Astrocyte of the spinal cord (primary cell): ENCODE measurements at regions not wholly inside any gene's neighbourhood (a gene's known extent, or its start where the extent isn't known, plus 50 kb on each side); places are given as distances from the start of the nearest gene placed in this dataset.

Experiments
- DNase-seq: peaks from one replicate; pipeline ENCODE4 v3.0.0; 2011; ENCODE audit warnings: low read depth, low spot score
- H3K4me3 ChIP-seq: 2 replicates; pipeline ENCODE4 v1.5.1; 2011; ENCODE audit warnings: low read depth, mild to moderate bottlenecking, low read length, moderate library complexity
- in situ Hi-C: cut with HindIII; loops from 2 replicates; pipeline ENCODE4 v1.10.0; 2017; ENCODE audit warnings: low sequenced_read_pairs
- TF ChIP-seq, protein P1 (sequence below): IDR thresholded peaks from 2 replicates; pipeline ENCODE4 v1.5.1; 2012; ENCODE audit warnings: low read depth, mild to moderate bottlenecking, low read length, inconsistent platforms

DNA sequence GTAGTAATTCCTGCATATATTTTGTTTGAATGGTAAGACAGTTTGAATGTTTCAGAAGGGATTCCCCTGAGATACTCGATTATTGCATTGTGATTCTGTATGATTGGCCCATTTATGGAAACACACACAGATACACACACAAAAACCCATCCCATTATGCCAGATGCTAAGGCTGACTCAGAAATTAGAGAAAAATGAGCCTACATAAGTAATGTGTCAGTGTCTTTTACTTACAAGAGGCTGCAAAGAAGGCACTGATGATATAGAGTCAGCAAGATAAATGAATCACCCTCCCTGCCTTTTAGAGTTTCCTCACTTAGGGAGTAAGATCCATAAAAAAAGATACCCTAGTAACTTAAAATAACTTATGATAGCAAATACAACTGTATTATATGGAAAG, 1481.1 kb upstream of the ACVR2A start:
- no peak for DNase-seq
- in situ Hi-C loops, result no loop called here
- TF ChIP-seq, protein P1, sequence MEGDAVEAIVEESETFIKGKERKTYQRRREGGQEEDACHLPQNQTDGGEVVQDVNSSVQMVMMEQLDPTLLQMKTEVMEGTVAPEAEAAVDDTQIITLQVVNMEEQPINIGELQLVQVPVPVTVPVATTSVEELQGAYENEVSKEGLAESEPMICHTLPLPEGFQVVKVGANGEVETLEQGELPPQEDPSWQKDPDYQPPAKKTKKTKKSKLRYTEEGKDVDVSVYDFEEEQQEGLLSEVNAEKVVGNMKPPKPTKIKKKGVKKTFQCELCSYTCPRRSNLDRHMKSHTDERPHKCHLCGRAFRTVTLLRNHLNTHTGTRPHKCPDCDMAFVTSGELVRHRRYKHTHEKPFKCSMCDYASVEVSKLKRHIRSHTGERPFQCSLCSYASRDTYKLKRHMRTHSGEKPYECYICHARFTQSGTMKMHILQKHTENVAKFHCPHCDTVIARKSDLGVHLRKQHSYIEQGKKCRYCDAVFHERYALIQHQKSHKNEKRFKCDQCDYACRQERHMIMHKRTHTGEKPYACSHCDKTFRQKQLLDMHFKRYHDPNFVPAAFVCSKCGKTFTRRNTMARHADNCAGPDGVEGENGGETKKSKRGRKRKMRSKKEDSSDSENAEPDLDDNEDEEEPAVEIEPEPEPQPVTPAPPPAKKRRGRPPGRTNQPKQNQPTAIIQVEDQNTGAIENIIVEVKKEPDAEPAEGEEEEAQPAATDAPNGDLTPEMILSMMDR, result no peak
- no peak overlapping the region for H3K4me3 ChIP-seq

DNA sequence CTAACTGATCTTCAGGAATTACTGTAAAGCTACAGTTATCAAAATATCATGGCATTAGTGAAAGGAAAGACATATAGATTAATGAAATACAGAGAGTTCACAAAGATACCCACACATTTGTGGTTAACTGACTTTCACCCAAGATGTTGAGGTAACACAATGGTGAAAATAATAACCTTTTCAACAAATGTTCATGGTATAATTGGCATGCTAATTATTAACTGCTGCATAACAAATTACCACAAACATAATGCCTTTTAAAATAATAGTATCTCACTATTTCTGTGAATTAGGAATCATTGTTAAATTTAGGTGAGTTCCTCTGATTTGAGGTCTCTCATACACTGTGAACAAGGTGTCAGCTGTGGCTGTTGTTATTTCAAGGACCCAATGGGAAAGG, 1493.1 kb upstream of the ACVR2A start:
- DNase-seq, result no peak
- in situ Hi-C loops, result no loop called here
- TF ChIP-seq, protein P1, result no peak
- H3K4me3 ChIP-seq, result no peak overlapping the region

DNA sequence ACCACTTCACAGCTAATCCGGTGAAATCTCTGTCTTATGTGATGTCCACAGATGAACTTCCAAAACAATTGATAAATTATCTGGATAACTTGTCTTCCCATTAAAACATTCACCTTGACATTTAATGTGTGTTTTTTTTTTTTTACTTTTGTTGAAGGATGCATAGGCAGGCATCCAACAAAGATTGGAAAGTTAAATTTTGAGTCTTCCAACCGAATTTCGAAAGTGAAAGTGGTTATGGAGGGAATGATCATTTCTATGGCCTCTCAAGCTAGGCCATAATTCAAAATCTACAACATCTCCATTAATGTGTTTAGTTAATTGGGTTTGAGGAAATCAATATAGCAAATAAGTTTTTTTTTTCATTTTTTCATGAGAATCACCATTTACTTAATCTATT, 1495.5 kb upstream of the ACVR2A start:
- DNase-seq, result no peak
- TF ChIP-seq, protein P1, result no peak
- H3K4me3 ChIP-seq, result no peak overlapping the region
- in situ Hi-C loops, result no loop called here

DNA sequence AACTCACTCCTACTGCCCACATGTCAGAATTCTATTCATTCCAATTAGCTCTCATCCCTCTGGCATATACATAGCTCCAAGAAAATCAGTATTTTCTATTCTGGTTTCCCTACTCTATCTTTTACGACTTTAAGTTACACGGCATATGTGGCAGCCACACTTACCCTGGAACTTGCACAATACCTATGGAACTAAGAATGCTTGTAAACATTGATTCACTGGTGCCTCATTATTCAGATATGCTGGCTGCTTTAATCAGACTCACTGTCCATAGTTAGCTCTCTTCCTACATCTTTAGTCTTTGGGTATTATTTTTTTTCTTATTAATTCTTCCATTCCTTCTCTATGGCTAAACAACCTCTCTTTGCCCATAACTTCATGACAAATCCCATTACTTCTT, 1519.9 kb upstream of the ACVR2A start:
- TF ChIP-seq, protein P1, result no peak
- DNase-seq, result no peak
- in situ Hi-C loops, result no loop called here

DNA sequence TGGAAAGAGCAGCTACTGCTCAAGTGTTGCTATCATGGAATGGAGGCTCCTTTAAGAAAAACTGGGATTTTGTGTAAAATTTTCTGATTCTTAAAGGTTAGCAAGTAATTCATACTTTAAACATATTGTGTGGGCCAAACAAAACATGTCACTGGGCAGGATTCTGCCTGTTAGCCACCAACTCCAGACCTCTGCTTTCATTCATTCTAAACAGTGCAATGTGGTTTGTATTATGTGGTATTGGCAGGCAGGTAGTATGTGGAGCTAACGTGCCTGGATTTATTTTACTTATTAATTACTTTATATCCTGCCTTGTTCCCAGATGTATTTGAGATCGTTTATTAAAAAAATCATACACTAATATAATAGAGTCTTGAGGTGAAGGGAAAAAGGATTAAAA, 1521.3 kb upstream of the ACVR2A start:
- DNase-seq, result peak; percentile 53
- in situ Hi-C loops, result no loop called here
- TF ChIP-seq, protein P1, result no peak
- H3K4me3 ChIP-seq, result no peak overlapping the region

More for the DNA sequence above, 1519.9 kb upstream of the ACVR2A start:
- no peak overlapping the region for H3K4me3 ChIP-seq

DNA sequence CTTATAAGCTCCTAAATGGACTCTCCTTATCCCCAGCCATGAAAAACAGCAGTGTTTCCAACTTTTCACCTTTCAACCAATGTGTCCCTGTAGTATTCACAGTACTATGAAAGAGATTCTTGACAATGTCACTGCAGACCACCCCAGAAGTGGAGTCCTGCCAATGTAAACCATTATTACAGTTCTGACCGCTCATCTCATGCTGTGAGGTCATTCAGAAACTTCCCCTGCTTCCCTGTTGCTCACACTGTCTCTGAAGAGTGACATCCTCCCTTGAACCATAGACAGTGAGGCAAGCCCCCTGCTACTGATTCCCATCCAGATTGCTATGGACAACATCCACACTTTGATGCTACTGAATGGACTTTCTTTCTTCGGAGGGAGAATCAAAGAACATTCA, 1523.7 kb upstream of the ACVR2A start:
- peak; percentile 84 for DNase-seq
- in situ Hi-C loops, result no loop called here
- H3K4me3 ChIP-seq, result no peak overlapping the region
- TF ChIP-seq, protein P1, result no peak

DNA sequence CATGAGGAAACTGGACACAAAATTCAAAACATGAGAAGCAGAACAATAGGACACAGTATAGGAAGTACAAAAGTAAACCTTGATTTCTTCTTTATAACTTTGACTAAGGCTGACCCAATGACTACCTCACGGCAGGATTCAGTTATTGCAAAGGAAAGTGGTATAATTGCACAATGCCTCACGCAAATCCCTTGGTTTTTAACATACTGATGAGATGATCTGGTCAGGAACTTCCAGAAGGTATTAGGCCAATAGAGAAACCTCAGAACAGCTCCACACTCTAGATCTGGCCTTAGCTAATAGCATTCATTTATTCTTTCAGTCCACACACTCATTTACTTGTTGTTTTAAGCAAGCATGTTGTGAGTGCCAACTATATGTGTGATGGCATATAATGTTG, 1526.9 kb upstream of the ACVR2A start:
- no peak overlapping the region for H3K4me3 ChIP-seq
- peak; percentile 81 for DNase-seq
- in situ Hi-C loops, result no loop called here
- TF ChIP-seq, protein P1, result no peak
